Type B pancreatic cell (in vitro differentiated cells): ENCODE measurements at regions not wholly inside any gene's neighbourhood (a gene's known extent, or its start where the extent isn't known, plus 50 kb on each side); places are given as distances from the start of the nearest gene placed in this dataset.

Experiments
- DNase-seq: peaks from one replicate; pipeline ENCODE4 v3.0.0; 2021; ENCODE audit warnings: mixed read lengths; ENCODE audit not compliant: unreplicated experiment; ENCODE audit errors: extremely low spot score
- H3K27ac Mint-ChIP-seq: 2 replicates; pipeline ENCODE4 v1.8.0; 2021; ENCODE audit warnings: mild to moderate bottlenecking, mixed read lengths
- H3K27me3 Mint-ChIP-seq: 2 replicates; pipeline ENCODE4 v1.8.0; 2021; ENCODE audit warnings: mixed read lengths
- H3K36me3 Mint-ChIP-seq: 2 replicates; pipeline ENCODE4 v1.8.0; 2021; ENCODE audit warnings: mixed read lengths
- H3K4me1 Mint-ChIP-seq: one replicate; pipeline ENCODE4 v1.8.0; 2021; ENCODE audit warnings: mixed read lengths; ENCODE audit not compliant: unreplicated experiment
- H3K4me3 Mint-ChIP-seq: 2 replicates; pipeline ENCODE4 v1.8.0; 2021; ENCODE audit warnings: mild to moderate bottlenecking, mixed read lengths
- H3K9me3 Mint-ChIP-seq: 2 replicates; pipeline ENCODE4 v1.8.0; 2021; ENCODE audit warnings: mixed read lengths
- TF ChIP-seq, protein P1 (sequence below): fragments of 200-600 bp; sonication (generic); conservative IDR thresholded peaks from 2 replicates; pipeline ENCODE4 v1.5.0; 2021; ENCODE audit warnings: antibody characterized with exemption, mild to moderate bottlenecking

DNA sequence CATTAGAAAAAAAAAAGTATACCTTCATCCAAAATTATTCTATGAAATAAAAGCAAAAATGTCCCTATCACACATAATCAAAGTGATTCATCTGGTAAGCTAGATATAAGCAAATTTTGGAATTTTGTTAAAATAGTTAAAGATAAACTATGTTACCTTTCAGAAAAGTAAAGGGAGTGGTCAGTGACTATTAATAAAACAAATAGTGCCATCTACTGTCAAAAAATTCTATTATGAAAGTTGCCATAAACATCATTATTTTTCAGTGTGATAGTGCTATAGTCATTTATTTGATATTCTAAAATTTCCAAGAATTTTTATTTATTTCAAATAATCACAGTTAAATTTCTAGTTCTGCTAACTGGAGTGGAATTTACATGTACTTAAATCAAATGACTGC is 803.7 kb downstream of the KCNT2 start:
- Mint-ChIP-seq H3K4me1 (no peaks in the 10 kb centered on the region), H3K36me3 (no peaks in the 10 kb centered on the region), H3K4me3 (no peak overlapping the region), H3K27me3 (no peaks in the 10 kb centered on the region), H3K27ac (no peak overlapping the region), H3K9me3 (no peaks in the 10 kb centered on the region)
- no peak for DNase-seq
- TF ChIP-seq, protein P1, sequence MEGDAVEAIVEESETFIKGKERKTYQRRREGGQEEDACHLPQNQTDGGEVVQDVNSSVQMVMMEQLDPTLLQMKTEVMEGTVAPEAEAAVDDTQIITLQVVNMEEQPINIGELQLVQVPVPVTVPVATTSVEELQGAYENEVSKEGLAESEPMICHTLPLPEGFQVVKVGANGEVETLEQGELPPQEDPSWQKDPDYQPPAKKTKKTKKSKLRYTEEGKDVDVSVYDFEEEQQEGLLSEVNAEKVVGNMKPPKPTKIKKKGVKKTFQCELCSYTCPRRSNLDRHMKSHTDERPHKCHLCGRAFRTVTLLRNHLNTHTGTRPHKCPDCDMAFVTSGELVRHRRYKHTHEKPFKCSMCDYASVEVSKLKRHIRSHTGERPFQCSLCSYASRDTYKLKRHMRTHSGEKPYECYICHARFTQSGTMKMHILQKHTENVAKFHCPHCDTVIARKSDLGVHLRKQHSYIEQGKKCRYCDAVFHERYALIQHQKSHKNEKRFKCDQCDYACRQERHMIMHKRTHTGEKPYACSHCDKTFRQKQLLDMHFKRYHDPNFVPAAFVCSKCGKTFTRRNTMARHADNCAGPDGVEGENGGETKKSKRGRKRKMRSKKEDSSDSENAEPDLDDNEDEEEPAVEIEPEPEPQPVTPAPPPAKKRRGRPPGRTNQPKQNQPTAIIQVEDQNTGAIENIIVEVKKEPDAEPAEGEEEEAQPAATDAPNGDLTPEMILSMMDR = peak; percentile 33

DNA sequence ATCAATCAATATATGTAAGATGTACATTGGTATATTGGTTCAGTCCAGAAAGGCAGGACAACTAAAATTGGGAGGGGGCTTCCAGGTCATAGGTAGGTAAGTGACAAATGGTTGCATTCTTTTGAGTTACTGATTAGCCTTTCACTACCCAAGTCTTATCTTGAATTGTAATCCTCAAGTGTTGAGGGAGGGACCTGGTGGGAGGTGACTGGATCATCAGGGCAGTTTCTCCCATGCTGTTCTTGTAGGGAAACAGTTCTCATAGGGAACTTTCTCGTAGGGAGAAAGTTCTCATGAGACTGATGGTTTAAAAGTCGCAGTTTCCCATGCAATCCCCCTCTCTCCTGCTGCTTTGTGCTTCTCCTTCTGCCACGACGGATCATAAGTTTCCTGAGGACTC is 809.2 kb downstream of the KCNT2 start:
- H3K4me1 Mint-ChIP-seq = no peaks in the 10 kb centered on the region
- H3K36me3 Mint-ChIP-seq = no peaks in the 10 kb centered on the region
- TF ChIP-seq, protein P1 = no peak
- no peaks in the 10 kb centered on the region for H3K9me3 Mint-ChIP-seq
- H3K27me3 Mint-ChIP-seq = no peaks in the 10 kb centered on the region
- DNase-seq = no peak
- no peak overlapping the region for H3K27ac Mint-ChIP-seq
- no peak overlapping the region for H3K4me3 Mint-ChIP-seq

DNA sequence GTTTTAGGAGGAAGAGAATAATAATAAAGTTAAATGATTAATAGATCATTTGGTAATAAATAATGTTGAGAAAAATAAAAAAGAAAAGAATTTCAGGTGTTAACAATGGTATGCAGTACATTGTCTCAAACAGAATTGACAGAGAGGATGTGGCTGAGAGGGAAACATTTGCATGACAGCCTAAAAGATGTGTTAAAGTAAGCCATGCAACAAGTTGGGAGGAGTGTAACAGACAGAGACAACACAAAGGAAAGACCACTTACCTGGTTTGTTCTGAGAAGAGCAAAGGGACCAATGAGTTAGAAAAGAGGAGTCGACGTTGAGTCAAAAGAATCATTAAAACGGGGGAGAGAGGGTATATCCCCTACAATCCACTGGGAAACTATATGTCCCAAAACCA is 814.0 kb downstream of the KCNT2 start:
- Mint-ChIP-seq H3K4me3 (no peak overlapping the region), H3K36me3 (no peaks in the 10 kb centered on the region), H3K9me3 (no peaks in the 10 kb centered on the region), H3K27me3 (no peaks in the 10 kb centered on the region), H3K4me1 (no peaks in the 10 kb centered on the region), H3K27ac (no peak overlapping the region)
- DNase-seq = no peak
- TF ChIP-seq, protein P1 = no peak

DNA sequence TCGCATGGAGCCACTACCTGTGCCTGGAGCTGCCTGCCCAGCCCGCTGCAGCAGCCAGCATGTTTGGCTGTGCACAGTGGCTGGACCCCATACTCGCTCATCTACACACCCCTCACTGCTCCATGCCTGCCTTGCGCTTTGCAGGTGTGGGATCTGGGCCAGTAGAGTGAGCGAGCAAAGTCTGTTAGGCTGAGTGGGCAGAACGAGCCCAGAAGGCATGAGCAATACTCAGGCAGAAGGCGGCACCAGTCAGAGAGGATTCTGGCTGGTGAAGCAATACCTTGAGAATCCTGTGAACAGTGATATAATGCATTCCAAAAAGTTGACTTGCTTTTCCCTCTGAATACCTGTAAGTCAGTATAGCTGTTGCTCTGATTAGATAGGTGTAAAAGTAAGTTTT is 816.4 kb downstream of the KCNT2 start:
- Mint-ChIP-seq H3K4me3 (no peak overlapping the region), H3K36me3 (no peaks in the 10 kb centered on the region), H3K27me3 (no peaks in the 10 kb centered on the region), H3K4me1 (no peaks in the 10 kb centered on the region), H3K27ac (no peak overlapping the region), H3K9me3 (no peaks in the 10 kb centered on the region)
- TF ChIP-seq, protein P1 = no peak
- no peak for DNase-seq

DNA sequence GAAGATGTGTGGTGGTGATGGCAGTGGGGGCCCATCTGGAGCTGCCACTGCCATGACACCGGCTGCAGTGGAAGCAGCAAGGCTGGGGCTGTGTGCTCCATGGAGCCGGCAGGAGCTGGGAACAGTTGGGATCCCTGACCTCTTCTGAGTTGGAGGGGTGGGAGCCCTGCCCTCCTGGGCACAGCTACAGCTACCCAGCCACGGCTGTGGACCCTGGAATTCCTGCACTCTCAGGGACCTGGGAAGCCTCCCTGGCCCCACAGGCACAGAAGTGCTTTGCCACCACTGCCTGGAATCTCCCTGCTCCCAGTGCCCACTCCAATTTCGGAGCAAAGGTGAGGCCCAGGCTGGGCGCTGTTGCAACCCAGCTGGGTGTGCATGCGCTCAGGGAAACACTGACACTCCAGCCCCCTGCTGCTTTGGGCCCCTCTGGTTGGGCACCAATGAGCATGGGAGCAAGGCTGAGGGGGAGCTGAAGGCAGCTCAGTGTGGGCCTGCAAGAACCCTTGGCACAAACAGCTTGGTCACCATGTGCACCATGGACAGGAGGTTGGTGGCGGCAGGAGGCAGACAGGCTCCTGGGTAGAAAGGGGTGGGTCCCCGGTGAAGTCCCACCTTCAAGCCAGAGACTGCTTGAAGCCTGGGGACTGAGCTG is 817.6 kb downstream of the KCNT2 start:
- TF ChIP-seq, protein P1 = no peak
- H3K27me3 Mint-ChIP-seq = no peaks in the 10 kb centered on the region
- no peaks in the 10 kb centered on the region for H3K4me1 Mint-ChIP-seq
- H3K36me3 Mint-ChIP-seq = no peaks in the 10 kb centered on the region
- H3K4me3 Mint-ChIP-seq = no peak overlapping the region
- H3K9me3 Mint-ChIP-seq = no peaks in the 10 kb centered on the region
- H3K27ac Mint-ChIP-seq = no peak overlapping the region
- DNase-seq = no peak

DNA sequence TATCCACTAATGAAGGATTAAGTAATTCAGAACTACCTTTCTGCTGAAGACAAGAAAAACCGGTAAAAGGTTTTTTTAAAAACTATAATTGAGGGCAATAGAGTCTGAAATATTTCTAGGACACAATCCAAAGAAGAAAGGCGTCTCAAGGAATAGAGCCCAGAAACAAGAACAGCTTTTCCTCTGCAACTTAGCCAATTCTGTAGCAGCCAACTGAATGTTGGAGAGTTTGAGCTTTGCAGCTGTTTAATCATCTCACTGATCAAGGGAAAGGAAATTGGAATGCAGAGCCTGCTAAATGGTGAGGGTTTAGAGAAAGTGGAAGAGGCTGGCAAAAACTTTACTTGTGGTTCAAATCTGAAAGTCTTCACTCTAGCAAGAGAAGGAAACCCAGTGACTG is 818.9 kb downstream of the KCNT2 start:
- H3K27ac Mint-ChIP-seq = no peak overlapping the region

More for the DNA sequence above, 818.9 kb downstream of the KCNT2 start:
- H3K4me3 Mint-ChIP-seq = no peak overlapping the region
- no peak for DNase-seq
- no peaks in the 10 kb centered on the region for H3K36me3 Mint-ChIP-seq
- TF ChIP-seq, protein P1 = no peak
- H3K27me3 Mint-ChIP-seq = no peaks in the 10 kb centered on the region
- no peaks in the 10 kb centered on the region for H3K4me1 Mint-ChIP-seq
- no peaks in the 10 kb centered on the region for H3K9me3 Mint-ChIP-seq
